ENCODE measurements at regions not wholly inside any gene's neighbourhood (a gene's known extent, or its start where the extent isn't known, plus 50 kb on each side); places are given as distances from the start of the nearest gene placed in this dataset.

DNA sequence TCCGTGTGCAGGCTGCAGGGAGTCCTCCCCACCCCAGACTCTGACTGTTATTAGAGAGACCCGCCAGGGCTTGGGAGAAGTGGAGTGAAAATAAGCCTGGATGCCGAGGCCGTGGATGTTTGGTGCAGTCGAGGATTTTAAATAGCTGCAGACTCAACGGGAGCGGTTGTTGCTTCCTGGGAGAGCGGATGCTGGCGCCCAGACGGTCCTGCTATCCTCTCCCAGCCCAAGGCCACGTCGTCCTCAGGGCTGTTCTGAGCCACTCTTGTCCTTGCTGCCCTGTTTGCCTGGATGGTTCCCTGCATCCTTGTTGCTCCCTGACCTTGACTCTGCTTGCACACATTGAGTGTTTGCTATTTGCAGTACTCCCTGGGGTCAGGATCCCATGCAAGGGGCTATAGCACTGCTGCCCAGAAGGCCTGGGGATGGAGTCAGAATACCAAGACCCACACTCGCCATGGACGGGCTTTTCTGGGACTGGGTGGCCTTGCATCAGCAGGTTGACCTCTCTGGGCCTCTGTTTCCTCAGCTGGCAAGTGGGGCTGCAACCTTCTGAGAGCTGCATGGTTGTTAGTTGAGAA is 205.3 kb upstream of the C1orf174 start:
- Histone ChIP-seq H3K9me2 (replicated peaks; ENCODE audit: control insufficient read depth, low read length) (no peaks in the 10 kb centered on the region), H3K27me3 (ENCODE audit: control insufficient read depth, low read length) (no peaks in the 10 kb centered on the region), H4K20me1 (ENCODE audit: control insufficient read depth, insufficient read depth, low read depth, low read length) (no peaks in the 10 kb centered on the region), H3K4me1 (ENCODE audit: control insufficient read depth, low read length) (peaks cover 10% of the 10 kb centered on the region), H3K27ac (ENCODE audit: low read depth, low read length) (no peak overlapping the region), H3K4me2 (ENCODE audit: low read length) (no peak overlapping the region), H3K79me2 (ENCODE audit: control insufficient read depth, low read length) (no peaks in the 10 kb centered on the region), H3K9me3 (ENCODE audit: control insufficient read depth, insufficient read depth, low read length) (no peaks in the 10 kb centered on the region), H3K4me3 (ENCODE audit: low read length) (no peak overlapping the region), H3K36me3 (ENCODE audit: control insufficient read depth, low read length) (no peaks in the 10 kb centered on the region), H3F3A (ENCODE audit: control insufficient read depth, insufficient read depth) (no peaks in the 10 kb centered on the region)
- TF ChIP-seq, protein P1, sequence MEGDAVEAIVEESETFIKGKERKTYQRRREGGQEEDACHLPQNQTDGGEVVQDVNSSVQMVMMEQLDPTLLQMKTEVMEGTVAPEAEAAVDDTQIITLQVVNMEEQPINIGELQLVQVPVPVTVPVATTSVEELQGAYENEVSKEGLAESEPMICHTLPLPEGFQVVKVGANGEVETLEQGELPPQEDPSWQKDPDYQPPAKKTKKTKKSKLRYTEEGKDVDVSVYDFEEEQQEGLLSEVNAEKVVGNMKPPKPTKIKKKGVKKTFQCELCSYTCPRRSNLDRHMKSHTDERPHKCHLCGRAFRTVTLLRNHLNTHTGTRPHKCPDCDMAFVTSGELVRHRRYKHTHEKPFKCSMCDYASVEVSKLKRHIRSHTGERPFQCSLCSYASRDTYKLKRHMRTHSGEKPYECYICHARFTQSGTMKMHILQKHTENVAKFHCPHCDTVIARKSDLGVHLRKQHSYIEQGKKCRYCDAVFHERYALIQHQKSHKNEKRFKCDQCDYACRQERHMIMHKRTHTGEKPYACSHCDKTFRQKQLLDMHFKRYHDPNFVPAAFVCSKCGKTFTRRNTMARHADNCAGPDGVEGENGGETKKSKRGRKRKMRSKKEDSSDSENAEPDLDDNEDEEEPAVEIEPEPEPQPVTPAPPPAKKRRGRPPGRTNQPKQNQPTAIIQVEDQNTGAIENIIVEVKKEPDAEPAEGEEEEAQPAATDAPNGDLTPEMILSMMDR (IDR thresholded peaks at IDR 0.05; ENCODE audit: low read depth, low read length, poor library complexity, severe bottlenecking), result no peak
- TF ChIP-seq EZH2phosphoT487 (IDR thresholded peaks at IDR 0.05; ENCODE audit: borderline replicate concordance, low read length), result no peak

GRCh38 chr1:4106731-4107130 is 206.7 kb upstream of the C1orf174 start:
- Histone ChIP-seq H3K4me1 (ENCODE audit: control insufficient read depth, low read length) (peaks cover 9% of the 10 kb centered on the region; the same call in 1 of the 2 replicates), H3K4me2 (ENCODE audit: low read length) (no peak overlapping the region), H3K27me3 (ENCODE audit: control insufficient read depth, low read length) (no peaks in the 10 kb centered on the region), H3K36me3 (ENCODE audit: control insufficient read depth, low read length) (no peaks in the 10 kb centered on the region), H3K9me2 (replicated peaks; ENCODE audit: control insufficient read depth, low read length) (no peaks in the 10 kb centered on the region), H3K79me2 (ENCODE audit: control insufficient read depth, low read length) (no peaks in the 10 kb centered on the region), H3K27ac (ENCODE audit: low read depth, low read length) (no peak overlapping the region), H4K20me1 (ENCODE audit: control insufficient read depth, insufficient read depth, low read depth, low read length) (no peaks in the 10 kb centered on the region), H3K9me3 (ENCODE audit: control insufficient read depth, insufficient read depth, low read length) (no peaks in the 10 kb centered on the region), H3F3A (ENCODE audit: control insufficient read depth, insufficient read depth) (no peaks in the 10 kb centered on the region), H3K4me3 (ENCODE audit: low read length) (no peak overlapping the region)
- no peak for TF ChIP-seq EZH2phosphoT487 (IDR thresholded peaks at IDR 0.05; ENCODE audit: borderline replicate concordance, low read length)
- TF ChIP-seq, protein P1 (IDR thresholded peaks at IDR 0.05; ENCODE audit: low read depth, low read length, poor library complexity, severe bottlenecking), result no peak

- Histone ChIP-seq H3K9me3 (ENCODE audit: control insufficient read depth, insufficient read depth, low read length) (no peaks in the 10 kb centered on the region), H3K36me3 (ENCODE audit: control insufficient read depth, low read length) (no peaks in the 10 kb centered on the region), H3K27ac (ENCODE audit: low read depth, low read length) (no peak overlapping the region), H4K20me1 (ENCODE audit: control insufficient read depth, insufficient read depth, low read depth, low read length) (no peaks in the 10 kb centered on the region), H3F3A (ENCODE audit: control insufficient read depth, insufficient read depth) (no peaks in the 10 kb centered on the region), H3K79me2 (ENCODE audit: control insufficient read depth, low read length) (no peaks in the 10 kb centered on the region), H3K4me2 (ENCODE audit: low read length) (no peak overlapping the region), H3K4me3 (ENCODE audit: low read length) (no peak overlapping the region), H3K9me2 (replicated peaks; ENCODE audit: control insufficient read depth, low read length) (no peaks in the 10 kb centered on the region), H3K4me1 (ENCODE audit: control insufficient read depth, low read length) (peaks cover 7% of the 10 kb centered on the region; the same call in 1 of the 2 replicates), H3K27me3 (ENCODE audit: control insufficient read depth, low read length) (no peaks in the 10 kb centered on the region)
- TF ChIP-seq, protein P1 (IDR thresholded peaks at IDR 0.05; ENCODE audit: low read depth, low read length, poor library complexity, severe bottlenecking), result no peak
- no peak for TF ChIP-seq EZH2phosphoT487 (IDR thresholded peaks at IDR 0.05; ENCODE audit: borderline replicate concordance, low read length)
These were observed 207.2 kb upstream of the C1orf174 start for GRCh38 chr1:4107291-4107690.

All from DOHH2 (cell line).